ENCODE measurements at regions not wholly inside any gene's neighbourhood (a gene's known extent, or its start where the extent isn't known, plus 50 kb on each side); places are given as distances from the start of the nearest gene placed in this dataset.
"Not testable (repeated sequence)": the region's sequence is repeated elsewhere in the genome, so short reads cannot be mapped to it uniquely, and the experiment has no call there.

DNA sequence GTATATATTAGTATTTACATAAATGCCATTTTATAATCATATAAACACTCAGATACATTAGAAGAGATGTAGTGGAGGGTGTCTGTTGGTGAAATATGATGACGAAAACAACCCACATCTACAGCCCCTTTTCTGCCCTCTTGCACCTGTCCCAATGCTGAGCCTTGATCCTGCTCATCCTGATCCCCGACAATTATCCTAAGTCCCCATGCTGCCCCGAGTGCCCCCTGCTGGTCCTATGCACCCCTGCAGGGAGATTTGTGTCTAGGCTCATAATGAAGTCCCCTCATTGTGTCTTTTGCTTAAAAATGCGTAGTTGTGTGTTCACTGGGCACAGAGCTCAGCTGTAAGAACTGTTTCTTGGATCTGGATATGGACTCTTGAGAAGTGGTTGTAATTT, 554.5 kb downstream of the TMEM121 start:
- no peaks in the 10 kb centered on the region for H3K4me1 ChIP-seq (ENCODE audit: control insufficient read depth, extremely low read depth, insufficient read depth, low read length)
- H3K4me2 ChIP-seq (ENCODE audit: insufficient read depth, low read length), result no peak overlapping the region
- ChIA-PET POLR2A (no interaction called here), CTCF (no interaction called here)
- H4K20me1 ChIP-seq (replicated peaks; ENCODE audit: control insufficient read depth, extremely low read depth, insufficient read depth, low read length), result no peaks in the 10 kb centered on the region
- no peaks in the 10 kb centered on the region for H3K27me3 ChIP-seq (ENCODE audit: control insufficient read depth in 2 of 2, insufficient read depth in 2 of 2, low read length in 2 of 2)
- no peak overlapping the region for H2AFZ ChIP-seq (ENCODE audit: low read depth, low read length)
- intact Hi-C loops (cut with micrococcal nuclease) (no loop called here), dilution Hi-C loops (cut with MboI; ENCODE audit: extremely low pct_ligation_motif_present, low sequenced_read_pairs) (no loop called here)
- no peaks in the 10 kb centered on the region for H3K9me1 ChIP-seq (replicated peaks; ENCODE audit: control insufficient read depth, extremely low read depth, insufficient read depth, low read length)
- H3K36me3 ChIP-seq (ENCODE audit: control insufficient read depth in 2 of 2, extremely low read depth in 1 of 2, insufficient read depth in 2 of 2, low read length in 2 of 2), result no peaks in the 10 kb centered on the region
- FAIRE-seq (no peak), DNase-seq (ENCODE audit: low read depth, low spot score) (no peak)
- no TSS peak for BruUV-seq (replicated peaks)
- H3K79me2 ChIP-seq (ENCODE audit: control insufficient read depth, insufficient read depth, low read length), result no peaks in the 10 kb centered on the region
- H3K9ac ChIP-seq (replicated peaks; ENCODE audit: extremely low read depth, insufficient read depth, low read length), result no peak overlapping the region
- no peak overlapping the region for H3K27ac ChIP-seq (ENCODE audit: insufficient read depth, low read depth, low read length)
- no peak for TF ChIP-seq MYC (IDR thresholded peaks at IDR 0.05; ENCODE audit: low read depth, low read length)
- no peak for TF ChIP-seq EZH2 (IDR thresholded peaks at IDR 0.05; ENCODE audit: borderline replicate concordance, low read depth, low read length, severe bottlenecking)
- TF ChIP-seq FOS (IDR thresholded peaks at IDR 0.05; ENCODE audit: borderline replicate concordance, insufficient read depth, low read length), result no peak
- TF ChIP-seq, protein P1, sequence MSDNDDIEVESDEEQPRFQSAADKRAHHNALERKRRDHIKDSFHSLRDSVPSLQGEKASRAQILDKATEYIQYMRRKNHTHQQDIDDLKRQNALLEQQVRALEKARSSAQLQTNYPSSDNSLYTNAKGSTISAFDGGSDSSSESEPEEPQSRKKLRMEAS (IDR thresholded peaks at IDR 0.05; ENCODE audit: insufficient read depth, insufficient read length), result no peak
- TF ChIP-seq, protein P2, sequence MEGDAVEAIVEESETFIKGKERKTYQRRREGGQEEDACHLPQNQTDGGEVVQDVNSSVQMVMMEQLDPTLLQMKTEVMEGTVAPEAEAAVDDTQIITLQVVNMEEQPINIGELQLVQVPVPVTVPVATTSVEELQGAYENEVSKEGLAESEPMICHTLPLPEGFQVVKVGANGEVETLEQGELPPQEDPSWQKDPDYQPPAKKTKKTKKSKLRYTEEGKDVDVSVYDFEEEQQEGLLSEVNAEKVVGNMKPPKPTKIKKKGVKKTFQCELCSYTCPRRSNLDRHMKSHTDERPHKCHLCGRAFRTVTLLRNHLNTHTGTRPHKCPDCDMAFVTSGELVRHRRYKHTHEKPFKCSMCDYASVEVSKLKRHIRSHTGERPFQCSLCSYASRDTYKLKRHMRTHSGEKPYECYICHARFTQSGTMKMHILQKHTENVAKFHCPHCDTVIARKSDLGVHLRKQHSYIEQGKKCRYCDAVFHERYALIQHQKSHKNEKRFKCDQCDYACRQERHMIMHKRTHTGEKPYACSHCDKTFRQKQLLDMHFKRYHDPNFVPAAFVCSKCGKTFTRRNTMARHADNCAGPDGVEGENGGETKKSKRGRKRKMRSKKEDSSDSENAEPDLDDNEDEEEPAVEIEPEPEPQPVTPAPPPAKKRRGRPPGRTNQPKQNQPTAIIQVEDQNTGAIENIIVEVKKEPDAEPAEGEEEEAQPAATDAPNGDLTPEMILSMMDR (IDR thresholded peaks at IDR 0.05; ENCODE audit: extremely low read depth in 1 of 2, insufficient read depth in 1 of 2, low read depth in 1 of 2, low read length in 2 of 2), result no peak
- TF ChIP-seq POLR2A (IDR thresholded peaks at IDR 0.05; ENCODE audit: low read depth, low read length), result no peak
- TF ChIP-seq JUN (IDR thresholded peaks at IDR 0.05; ENCODE audit: borderline replicate concordance, insufficient read depth, insufficient read length, low read depth), result no peak
- TF ChIP-seq GATA2 (IDR thresholded peaks at IDR 0.05; ENCODE audit: insufficient read depth, insufficient read length, low read depth, low read length), result no peak
- TF ChIP-seq POLR2AphosphoS5 (IDR thresholded peaks at IDR 0.05; ENCODE audit: insufficient read depth, low read depth, low read length), result no peak
- H3K4me3 ChIP-seq (replicated peaks in 1 of 3; ENCODE audit: insufficient read depth in 1 of 3, low read depth in 1 of 3, low read length in 3 of 3), result no peak overlapping the region
- no peaks in the 10 kb centered on the region for H3K9me3 ChIP-seq (replicated peaks; ENCODE audit: control insufficient read depth, insufficient read depth, low read length)

DNA sequence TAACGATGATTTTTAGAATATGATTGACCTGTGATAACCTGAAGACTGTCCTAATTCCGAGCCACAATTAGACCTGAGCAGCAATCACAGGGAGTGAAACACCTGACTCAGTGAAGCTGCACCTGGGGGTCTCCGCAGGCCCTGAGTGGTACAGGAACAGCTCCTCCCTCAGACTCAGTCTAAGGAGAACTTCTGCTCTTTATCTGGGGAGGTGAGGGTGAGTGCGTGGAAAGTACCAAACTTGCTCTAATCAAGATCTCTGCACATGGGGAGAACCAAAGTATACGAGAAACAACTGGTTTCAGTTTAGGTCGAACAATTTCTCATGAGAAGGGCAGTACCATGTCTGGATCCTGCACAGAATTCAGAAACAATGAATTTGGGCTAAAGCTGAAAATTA, 555.3 kb downstream of the TMEM121 start:
- H4K20me1 ChIP-seq (replicated peaks; ENCODE audit: control insufficient read depth, extremely low read depth, insufficient read depth, low read length); H3K27ac ChIP-seq (ENCODE audit: insufficient read depth, low read depth, low read length); POLR2A ChIA-PET; H3K36me3 ChIP-seq (ENCODE audit: control insufficient read depth in 2 of 2, extremely low read depth in 1 of 2, insufficient read depth in 2 of 2, low read length in 2 of 2); H3K79me2 ChIP-seq (ENCODE audit: control insufficient read depth, insufficient read depth, low read length); H3K9me3 ChIP-seq (replicated peaks; ENCODE audit: control insufficient read depth, insufficient read depth, low read length); H3K4me1 ChIP-seq (ENCODE audit: control insufficient read depth, extremely low read depth, insufficient read depth, low read length); H3K27me3 ChIP-seq (ENCODE audit: control insufficient read depth in 2 of 2, insufficient read depth in 2 of 2, low read length in 2 of 2); H3K9me1 ChIP-seq (replicated peaks; ENCODE audit: control insufficient read depth, extremely low read depth, insufficient read depth, low read length); BruUV-seq (replicated peaks); H3K4me3 ChIP-seq (replicated peaks in 1 of 3; ENCODE audit: insufficient read depth in 1 of 3, low read depth in 1 of 3, low read length in 3 of 3); DNase-seq (ENCODE audit: low read depth, low spot score); intact Hi-C loops (cut with micrococcal nuclease); H2AFZ ChIP-seq (ENCODE audit: low read depth, low read length); FAIRE-seq; dilution Hi-C loops (cut with MboI; ENCODE audit: extremely low pct_ligation_motif_present, low sequenced_read_pairs); H3K9ac ChIP-seq (replicated peaks; ENCODE audit: extremely low read depth, insufficient read depth, low read length); H3K4me2 ChIP-seq (ENCODE audit: insufficient read depth, low read length); CTCF ChIA-PET: not testable (repeated sequence)

Measured in endothelial cell of umbilical vein (primary cell).